H1 (cell line): ENCODE measurements at regions not wholly inside any gene's neighbourhood (a gene's known extent, or its start where the extent isn't known, plus 50 kb on each side); places are given as distances from the start of the nearest gene placed in this dataset.

Experiments used
- BCL11A ChIP-seq, 2 experiments: IDR thresholded peaks; one replicate each; pipeline ENCODE4 v1.6.1; 2011; ENCODE audit warnings: low read depth in 2 of 2, low read length in 2 of 2, mild to moderate bottlenecking in 2 of 2
- CBX5 ChIP-seq: fragments of 300-800, 300-1000 bp; sonication (generic); IDR thresholded peaks from 2 replicates; pipeline ENCODE4 v1.7.1; 2016; ENCODE audit warnings: antibody characterized with exemption, low read length, low read depth
- EGR1 ChIP-seq: IDR thresholded peaks from 2 replicates; pipeline ENCODE4 v1.6.1; 2011; ENCODE audit warnings: low read depth, low read length, borderline replicate concordance
- FOSL1 ChIP-seq: IDR thresholded peaks from 2 replicates; pipeline ENCODE4 v1.6.1; 2011; ENCODE audit warnings: mild to moderate bottlenecking, low read depth, low read length, moderate library complexity; ENCODE audit not compliant: insufficient read depth
- POLR2A ChIP-seq, 2 experiments: IDR thresholded peaks; 1 replicate in 1 of 2; 2 replicates in 1 of 2; pipeline ENCODE4 v1.6.1; 2011; ENCODE audit warnings: low read depth in 2 of 2, low read length in 2 of 2, mild to moderate bottlenecking in 2 of 2; ENCODE audit errors: control extremely low read depth in 1 of 2
- SP4 ChIP-seq: IDR thresholded peaks from 2 replicates; pipeline ENCODE4 v1.6.1; 2012; ENCODE audit warnings: low read length, inconsistent platforms
- YY1 ChIP-seq: IDR thresholded peaks from 2 replicates; pipeline ENCODE4 v1.6.1; 2011; ENCODE audit warnings: low read depth, mild to moderate bottlenecking, low read length
- ZNF274 ChIP-seq: IDR thresholded peaks from 2 replicates; pipeline ENCODE4 v1.7.0; 2012; ENCODE audit warnings: low read length, borderline replicate concordance; ENCODE audit errors: extremely low read depth
- TF ChIP-seq, protein P1 (sequence below): IDR thresholded peaks from 2 replicates; pipeline ENCODE4 v1.6.1; 2012; ENCODE audit warnings: inconsistent platforms

DNA sequence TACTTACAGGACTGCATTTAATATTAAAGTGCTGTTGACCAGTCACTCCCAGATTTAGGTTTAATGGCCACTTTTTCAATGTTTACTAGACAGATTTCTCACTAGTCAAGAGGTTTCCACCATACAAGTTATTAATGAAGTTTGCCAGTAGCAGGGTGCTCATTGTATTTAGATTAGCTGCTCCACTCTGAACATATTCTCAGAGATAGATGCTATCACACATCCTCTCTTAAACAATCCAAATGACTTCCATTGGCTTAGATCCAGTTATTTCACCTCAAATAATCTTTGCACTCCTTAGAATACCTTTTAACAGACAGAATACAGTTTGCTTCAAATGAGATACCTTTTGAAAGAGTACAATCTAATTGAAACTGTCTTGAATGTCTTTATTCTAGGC is 276.1 kb downstream of the HDGFL1 start:
- TF ChIP-seq ZNF274 (no peak), POLR2A (IDR thresholded peaks at IDR 0.05; ENCODE audit: control extremely low read depth in 1 of 2, low read depth in 2 of 2, low read length in 2 of 2) (no peak), CBX5 (no peak), YY1 (no peak), SP4 (no peak), BCL11A (IDR thresholded peaks at IDR 0.05; ENCODE audit: low read depth in 2 of 2, low read length in 2 of 2) (no peak), FOSL1 (no peak), EGR1 (no peak)
- TF ChIP-seq, protein P1, sequence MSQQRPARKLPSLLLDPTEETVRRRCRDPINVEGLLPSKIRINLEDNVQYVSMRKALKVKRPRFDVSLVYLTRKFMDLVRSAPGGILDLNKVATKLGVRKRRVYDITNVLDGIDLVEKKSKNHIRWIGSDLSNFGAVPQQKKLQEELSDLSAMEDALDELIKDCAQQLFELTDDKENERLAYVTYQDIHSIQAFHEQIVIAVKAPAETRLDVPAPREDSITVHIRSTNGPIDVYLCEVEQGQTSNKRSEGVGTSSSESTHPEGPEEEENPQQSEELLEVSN: no peak
